ENCODE measurements at regions not wholly inside any gene's neighbourhood (a gene's known extent, or its start where the extent isn't known, plus 50 kb on each side); places are given as distances from the start of the nearest gene placed in this dataset.

- no peaks in the 10 kb centered on the region for H3K36me3 ChIP-seq (ENCODE audit: insufficient read depth, low read length)
- no peak overlapping the region for H3K4me2 ChIP-seq (ENCODE audit: low read length)
- H3K4me1 ChIP-seq (ENCODE audit: control insufficient read depth, insufficient read depth, low read length): no peaks in the 10 kb centered on the region
- no peaks in the 10 kb centered on the region for H3K9me3 ChIP-seq (replicated peaks; ENCODE audit: low read length)
- H3K27me3 ChIP-seq (ENCODE audit: control insufficient read depth, insufficient read depth, low read length): no peaks in the 10 kb centered on the region
- H3K4me3 ChIP-seq (ENCODE audit: low read length): no peak overlapping the region
- no peak overlapping the region for H3K9ac ChIP-seq (ENCODE audit: low read depth, low read length)
These were observed 220.5 kb upstream of the SLC35B3 start for GRCh38 chr6:8655670-8656454.

- Histone ChIP-seq H3K4me1 (ENCODE audit: control insufficient read depth, insufficient read depth, low read length) (no peaks in the 10 kb centered on the region), H3K4me2 (ENCODE audit: low read length) (no peak overlapping the region), H3K36me3 (ENCODE audit: insufficient read depth, low read length) (no peaks in the 10 kb centered on the region), H3K27me3 (ENCODE audit: control insufficient read depth, insufficient read depth, low read length) (no peaks in the 10 kb centered on the region), H3K4me3 (ENCODE audit: low read length) (no peak overlapping the region), H3K9ac (ENCODE audit: low read depth, low read length) (no peak overlapping the region), H3K9me3 (replicated peaks; ENCODE audit: low read length) (no peaks in the 10 kb centered on the region)
These were observed 217.4 kb upstream of the SLC35B3 start for GRCh38 chr6:8652710-8653109.

GRCh38 chr6:8651998-8652397 lies 216.7 kb upstream of the SLC35B3 start:
- Histone ChIP-seq H3K4me1 (ENCODE audit: control insufficient read depth, insufficient read depth, low read length) (no peaks in the 10 kb centered on the region), H3K9me3 (replicated peaks; ENCODE audit: low read length) (no peaks in the 10 kb centered on the region)

GRCh38 chr6:8645212-8645611 lies 209.9 kb upstream of the SLC35B3 start:
- no peaks in the 10 kb centered on the region for H3K9me3 ChIP-seq (replicated peaks; ENCODE audit: low read length)
- H3K4me3 ChIP-seq (ENCODE audit: low read length): no peak overlapping the region
- H3K36me3 ChIP-seq (ENCODE audit: insufficient read depth, low read length): no peaks in the 10 kb centered on the region
- H3K9ac ChIP-seq (ENCODE audit: low read depth, low read length): no peak overlapping the region
- no peaks in the 10 kb centered on the region for H3K4me1 ChIP-seq (ENCODE audit: control insufficient read depth, insufficient read depth, low read length)
- no peaks in the 10 kb centered on the region for H3K27me3 ChIP-seq (ENCODE audit: control insufficient read depth, insufficient read depth, low read length)
- H3K4me2 ChIP-seq (ENCODE audit: low read length): no peak overlapping the region

More at GRCh38 chr6:8651998-8652397, 216.7 kb upstream of the SLC35B3 start:
- Histone ChIP-seq H3K4me2 (ENCODE audit: low read length) (no peak overlapping the region), H3K9ac (ENCODE audit: low read depth, low read length) (no peak overlapping the region), H3K36me3 (ENCODE audit: insufficient read depth, low read length) (no peaks in the 10 kb centered on the region), H3K4me3 (ENCODE audit: low read length) (no peak overlapping the region), H3K27me3 (ENCODE audit: control insufficient read depth, insufficient read depth, low read length) (no peaks in the 10 kb centered on the region)

DNA sequence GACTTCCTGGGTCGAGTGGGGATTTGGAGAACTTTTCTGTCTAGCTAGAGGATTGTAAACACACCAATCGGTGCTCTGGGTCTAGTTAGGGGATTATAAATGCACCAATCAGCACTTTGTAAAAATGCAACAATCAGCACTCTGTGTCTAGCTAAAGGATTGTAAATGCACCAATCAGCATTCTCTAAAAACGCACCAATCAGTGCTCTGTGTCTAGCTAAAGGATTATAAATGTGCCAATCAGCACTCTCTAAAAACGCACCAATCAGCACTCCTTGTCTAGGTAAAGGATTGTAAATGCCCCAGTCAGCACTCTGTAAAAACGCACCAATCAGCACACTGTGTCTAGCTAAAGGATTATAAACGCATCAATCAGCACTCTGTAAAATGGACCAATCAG lies 209.0 kb upstream of the SLC35B3 start:
- no peak overlapping the region for H3K9ac ChIP-seq (ENCODE audit: low read depth, low read length)
- H3K36me3 ChIP-seq (ENCODE audit: insufficient read depth, low read length): no peaks in the 10 kb centered on the region
- no peaks in the 10 kb centered on the region for H3K4me1 ChIP-seq (ENCODE audit: control insufficient read depth, insufficient read depth, low read length)
- no peak overlapping the region for H3K4me3 ChIP-seq (ENCODE audit: low read length)
- H3K4me2 ChIP-seq (ENCODE audit: low read length): no peak overlapping the region
- no peaks in the 10 kb centered on the region for H3K27me3 ChIP-seq (ENCODE audit: control insufficient read depth, insufficient read depth, low read length)
- H3K9me3 ChIP-seq (replicated peaks; ENCODE audit: low read length): no peaks in the 10 kb centered on the region

- Histone ChIP-seq H3K4me3 (ENCODE audit: low read length) (no peak overlapping the region), H3K27me3 (ENCODE audit: control insufficient read depth, insufficient read depth, low read length) (no peaks in the 10 kb centered on the region), H3K9ac (ENCODE audit: low read depth, low read length) (no peak overlapping the region), H3K9me3 (replicated peaks; ENCODE audit: low read length) (no peaks in the 10 kb centered on the region), H3K4me2 (ENCODE audit: low read length) (no peak overlapping the region), H3K36me3 (ENCODE audit: insufficient read depth, low read length) (no peaks in the 10 kb centered on the region), H3K4me1 (ENCODE audit: control insufficient read depth, insufficient read depth, low read length) (no peaks in the 10 kb centered on the region)
These were observed 207.5 kb upstream of the SLC35B3 start for GRCh38 chr6:8642854-8643253.

GRCh38 chr6:8642131-8642530 lies 206.8 kb upstream of the SLC35B3 start:
- H3K4me1 ChIP-seq (ENCODE audit: control insufficient read depth, insufficient read depth, low read length): no peaks in the 10 kb centered on the region
- no peak overlapping the region for H3K4me2 ChIP-seq (ENCODE audit: low read length)

GRCh38 chr6:8639928-8640649 lies 204.7 kb upstream of the SLC35B3 start:
- Histone ChIP-seq H3K9me3 (replicated peaks; ENCODE audit: low read length) (no peaks in the 10 kb centered on the region), H3K36me3 (ENCODE audit: insufficient read depth, low read length) (no peaks in the 10 kb centered on the region), H3K27me3 (ENCODE audit: control insufficient read depth, insufficient read depth, low read length) (no peaks in the 10 kb centered on the region), H3K4me2 (ENCODE audit: low read length) (no peak overlapping the region), H3K9ac (ENCODE audit: low read depth, low read length) (no peak overlapping the region), H3K4me3 (ENCODE audit: low read length) (no peak overlapping the region), H3K4me1 (ENCODE audit: control insufficient read depth, insufficient read depth, low read length) (no peaks in the 10 kb centered on the region)

More at GRCh38 chr6:8642131-8642530, 206.8 kb upstream of the SLC35B3 start:
- Histone ChIP-seq H3K36me3 (ENCODE audit: insufficient read depth, low read length) (no peaks in the 10 kb centered on the region), H3K9ac (ENCODE audit: low read depth, low read length) (no peak overlapping the region), H3K27me3 (ENCODE audit: control insufficient read depth, insufficient read depth, low read length) (no peaks in the 10 kb centered on the region), H3K4me3 (ENCODE audit: low read length) (no peak overlapping the region), H3K9me3 (replicated peaks; ENCODE audit: low read length) (no peaks in the 10 kb centered on the region)

DNA sequence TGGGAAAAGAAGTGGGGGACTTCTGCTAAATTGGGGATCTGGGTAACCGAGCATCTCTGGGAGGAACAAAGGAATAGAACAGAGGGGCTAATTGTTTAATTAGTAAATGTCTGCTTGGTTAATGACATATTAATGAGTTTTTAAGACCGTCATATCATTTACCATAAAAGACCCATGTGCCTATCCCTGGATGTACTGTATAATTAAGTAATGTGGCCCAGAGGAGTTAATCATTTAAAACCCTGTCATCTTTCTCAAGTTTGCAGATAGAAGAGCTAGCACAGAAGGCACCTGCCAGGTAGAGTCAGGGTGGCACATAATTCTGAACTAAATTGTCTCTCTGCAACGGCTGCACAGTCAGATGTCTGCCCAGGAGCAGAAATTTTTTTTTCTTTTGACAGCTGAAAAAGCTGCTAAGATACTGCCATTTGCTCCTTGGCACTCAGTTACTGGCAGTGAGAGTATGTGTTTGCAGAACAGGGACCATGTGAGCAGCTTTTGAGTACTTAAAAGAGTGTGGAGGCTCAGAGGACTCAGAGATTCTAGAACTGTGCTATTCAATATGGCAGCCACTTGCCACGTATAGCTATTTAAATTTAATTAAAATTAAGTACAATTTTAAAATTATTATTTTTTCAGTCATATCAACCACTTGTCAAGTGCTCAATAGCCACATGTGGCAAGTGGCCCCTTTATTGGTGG lies 202.7 kb upstream of the SLC35B3 start:
- H3K4me2 ChIP-seq (ENCODE audit: low read length): no peak overlapping the region
- H3K36me3 ChIP-seq (ENCODE audit: insufficient read depth, low read length): no peaks in the 10 kb centered on the region
- H3K27me3 ChIP-seq (ENCODE audit: control insufficient read depth, insufficient read depth, low read length): no peaks in the 10 kb centered on the region
- H3K4me3 ChIP-seq (ENCODE audit: low read length): no peak overlapping the region
- H3K9me3 ChIP-seq (replicated peaks; ENCODE audit: low read length): no peaks in the 10 kb centered on the region
- no peak overlapping the region for H3K9ac ChIP-seq (ENCODE audit: low read depth, low read length)
- no peaks in the 10 kb centered on the region for H3K4me1 ChIP-seq (ENCODE audit: control insufficient read depth, insufficient read depth, low read length)

GRCh38 chr6:8633762-8634161 lies 198.4 kb upstream of the SLC35B3 start:
- Histone ChIP-seq H3K36me3 (ENCODE audit: insufficient read depth, low read length) (no peaks in the 10 kb centered on the region), H3K9me3 (replicated peaks; ENCODE audit: low read length) (no peaks in the 10 kb centered on the region), H3K4me1 (ENCODE audit: control insufficient read depth, insufficient read depth, low read length) (no peaks in the 10 kb centered on the region), H3K4me3 (ENCODE audit: low read length) (no peak overlapping the region), H3K27me3 (ENCODE audit: control insufficient read depth, insufficient read depth, low read length) (no peaks in the 10 kb centered on the region), H3K9ac (ENCODE audit: low read depth, low read length) (no peak overlapping the region), H3K4me2 (ENCODE audit: low read length) (no peak overlapping the region)

- no peaks in the 10 kb centered on the region for H3K36me3 ChIP-seq (ENCODE audit: insufficient read depth, low read length)
- no peaks in the 10 kb centered on the region for H3K9me3 ChIP-seq (replicated peaks; ENCODE audit: low read length)
These were observed 193.4 kb upstream of the SLC35B3 start for GRCh38 chr6:8628736-8629135.

More at GRCh38 chr6:8628736-8629135, 193.4 kb upstream of the SLC35B3 start:
- Histone ChIP-seq H3K4me1 (ENCODE audit: control insufficient read depth, insufficient read depth, low read length) (peaks cover 3% of the 10 kb centered on the region), H3K4me2 (ENCODE audit: low read length) (no peak overlapping the region), H3K27me3 (ENCODE audit: control insufficient read depth, insufficient read depth, low read length) (no peaks in the 10 kb centered on the region), H3K9ac (ENCODE audit: low read depth, low read length) (no peak overlapping the region), H3K4me3 (ENCODE audit: low read length) (no peak overlapping the region)

Data from skeletal muscle satellite cell (primary cell).